ENCODE measurements at regions not wholly inside any gene's neighbourhood (a gene's known extent, or its start where the extent isn't known, plus 50 kb on each side); places are given as distances from the start of the nearest gene placed in this dataset.

- Histone ChIP-seq H3K9me3 (no peaks in the 10 kb centered on the region), H3K36me3 (no peaks in the 10 kb centered on the region), H3K27me3 (peaks cover 0 to 8% (median 0%) of the 10 kb centered on the region in 3 donors), H3K27ac (no peak overlapping the region), H3K4me3 (no peak overlapping the region), H3K4me1 (no peaks in the 10 kb centered on the region)
- WGBS, 5 donors, result 93 to 100% (median 98%) methylated on average over 3 of the region's 3 CpGs
- intact Hi-C loops (cut with DNase I; ENCODE audit: low total_unique reads), result no loop called here
- no peak for DNase-seq
- TF ChIP-seq POLR2AphosphoS5 (IDR thresholded peaks at IDR 0.05) (no peak), EP300 (IDR thresholded peaks at IDR 0.05) (no peak), POLR2A (IDR thresholded peaks at IDR 0.05) (no peak)
- TF ChIP-seq, protein P1, sequence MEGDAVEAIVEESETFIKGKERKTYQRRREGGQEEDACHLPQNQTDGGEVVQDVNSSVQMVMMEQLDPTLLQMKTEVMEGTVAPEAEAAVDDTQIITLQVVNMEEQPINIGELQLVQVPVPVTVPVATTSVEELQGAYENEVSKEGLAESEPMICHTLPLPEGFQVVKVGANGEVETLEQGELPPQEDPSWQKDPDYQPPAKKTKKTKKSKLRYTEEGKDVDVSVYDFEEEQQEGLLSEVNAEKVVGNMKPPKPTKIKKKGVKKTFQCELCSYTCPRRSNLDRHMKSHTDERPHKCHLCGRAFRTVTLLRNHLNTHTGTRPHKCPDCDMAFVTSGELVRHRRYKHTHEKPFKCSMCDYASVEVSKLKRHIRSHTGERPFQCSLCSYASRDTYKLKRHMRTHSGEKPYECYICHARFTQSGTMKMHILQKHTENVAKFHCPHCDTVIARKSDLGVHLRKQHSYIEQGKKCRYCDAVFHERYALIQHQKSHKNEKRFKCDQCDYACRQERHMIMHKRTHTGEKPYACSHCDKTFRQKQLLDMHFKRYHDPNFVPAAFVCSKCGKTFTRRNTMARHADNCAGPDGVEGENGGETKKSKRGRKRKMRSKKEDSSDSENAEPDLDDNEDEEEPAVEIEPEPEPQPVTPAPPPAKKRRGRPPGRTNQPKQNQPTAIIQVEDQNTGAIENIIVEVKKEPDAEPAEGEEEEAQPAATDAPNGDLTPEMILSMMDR (IDR thresholded peaks at IDR 0.05), result no peak
These were observed 177.9 kb downstream of the ANXA2 start for GRCh38 chr15:60219866-60220265.

GRCh38 chr15:60221356-60221755 lies 176.4 kb downstream of the ANXA2 start:
- no peak overlapping the region for H3K4me3 ChIP-seq
- no peak for TF ChIP-seq POLR2A (IDR thresholded peaks at IDR 0.05)
- TF ChIP-seq, protein P1 (IDR thresholded peaks at IDR 0.05), result no peak
- TF ChIP-seq EP300 (IDR thresholded peaks at IDR 0.05), result no peak
- no peak for TF ChIP-seq POLR2AphosphoS5 (IDR thresholded peaks at IDR 0.05)
- intact Hi-C loops (cut with DNase I; ENCODE audit: low total_unique reads), result no loop called here
- DNase-seq, result no peak
- H3K4me1 ChIP-seq, result no peaks in the 10 kb centered on the region
- H3K27me3 ChIP-seq, result no peaks in the 10 kb centered on the region
- no peak overlapping the region for H3K27ac ChIP-seq
- H3K36me3 ChIP-seq, result no peaks in the 10 kb centered on the region
- H3K9me3 ChIP-seq, result no peaks in the 10 kb centered on the region

- Histone ChIP-seq H3K27ac (no peak overlapping the region), H3K27me3 (no peaks in the 10 kb centered on the region), H3K36me3 (no peaks in the 10 kb centered on the region), H3K4me1 (no peaks in the 10 kb centered on the region), H3K4me3 (no peak overlapping the region), H3K9me3 (no peaks in the 10 kb centered on the region)
- 58 to 77% (median 69%) methylated on average over 1 of the region's 1 CpG for WGBS, 5 donors
- intact Hi-C loops (cut with DNase I; ENCODE audit: low total_unique reads), result no loop called here
- TF ChIP-seq POLR2A (IDR thresholded peaks at IDR 0.05), result no peak
- no peak for TF ChIP-seq EP300 (IDR thresholded peaks at IDR 0.05)
- no peak for TF ChIP-seq POLR2AphosphoS5 (IDR thresholded peaks at IDR 0.05)
- TF ChIP-seq, protein P1 (IDR thresholded peaks at IDR 0.05), result no peak
- DNase-seq, result no peak
These were observed 175.4 kb downstream of the ANXA2 start for GRCh38 chr15:60222404-60222803.

- H3K4me3 ChIP-seq, result no peak overlapping the region
- H3K27ac ChIP-seq, result no peak overlapping the region
- intact Hi-C loops (cut with DNase I; ENCODE audit: low total_unique reads), result no loop called here
- no peaks in the 10 kb centered on the region for H3K9me3 ChIP-seq
- WGBS, 5 donors, result 54 to 66% (median 58%) methylated on average over 7 of the region's 7 CpGs
- peak in 1 of 2 donors; percentile 43 for DNase-seq
- H3K27me3 ChIP-seq, result no peaks in the 10 kb centered on the region
- H3K36me3 ChIP-seq, result no peaks in the 10 kb centered on the region
- TF ChIP-seq, protein P1 (IDR thresholded peaks at IDR 0.05), result no peak
- no peak for TF ChIP-seq EP300 (IDR thresholded peaks at IDR 0.05)
- TF ChIP-seq POLR2A (IDR thresholded peaks at IDR 0.05), result no peak
- TF ChIP-seq POLR2AphosphoS5 (IDR thresholded peaks at IDR 0.05), result no peak
- H3K4me1 ChIP-seq, result no peaks in the 10 kb centered on the region
These were observed 174.6 kb downstream of the ANXA2 start for GRCh38 chr15:60223176-60223575.

Measured in stomach (tissue), 8 donors.